ENCODE measurements at regions not wholly inside any gene's neighbourhood (a gene's known extent, or its start where the extent isn't known, plus 50 kb on each side); places are given as distances from the start of the nearest gene placed in this dataset.

DNA sequence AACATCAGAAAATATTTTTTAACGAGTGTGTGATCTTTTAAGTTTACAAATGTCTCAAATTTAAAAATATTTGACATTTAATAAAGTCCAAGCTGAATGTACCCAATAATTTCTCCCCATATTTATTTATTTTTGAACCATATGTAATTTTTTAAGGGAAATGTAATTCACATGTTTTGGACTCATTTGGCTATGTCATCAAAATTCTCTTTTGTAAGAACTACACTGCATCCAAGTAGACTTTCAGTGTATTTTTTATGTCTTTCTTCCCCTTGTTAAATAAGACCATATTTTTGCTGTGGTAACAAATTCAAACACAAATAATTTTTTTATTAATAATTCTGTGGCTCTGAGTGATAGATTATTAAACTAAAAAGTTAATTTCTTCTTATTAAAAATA, 365.2 kb downstream of the CD109 start:
- no peaks in the 10 kb centered on the region for H3K36me3 ChIP-seq (ENCODE audit: insufficient read depth, low read length)
- no peaks in the 10 kb centered on the region for H3F3A ChIP-seq (ENCODE audit: insufficient read depth, low read length, poor library complexity, severe bottlenecking)
- no peaks in the 10 kb centered on the region for H4K20me1 ChIP-seq (ENCODE audit: insufficient read depth)
- TF ChIP-seq, protein P1, sequence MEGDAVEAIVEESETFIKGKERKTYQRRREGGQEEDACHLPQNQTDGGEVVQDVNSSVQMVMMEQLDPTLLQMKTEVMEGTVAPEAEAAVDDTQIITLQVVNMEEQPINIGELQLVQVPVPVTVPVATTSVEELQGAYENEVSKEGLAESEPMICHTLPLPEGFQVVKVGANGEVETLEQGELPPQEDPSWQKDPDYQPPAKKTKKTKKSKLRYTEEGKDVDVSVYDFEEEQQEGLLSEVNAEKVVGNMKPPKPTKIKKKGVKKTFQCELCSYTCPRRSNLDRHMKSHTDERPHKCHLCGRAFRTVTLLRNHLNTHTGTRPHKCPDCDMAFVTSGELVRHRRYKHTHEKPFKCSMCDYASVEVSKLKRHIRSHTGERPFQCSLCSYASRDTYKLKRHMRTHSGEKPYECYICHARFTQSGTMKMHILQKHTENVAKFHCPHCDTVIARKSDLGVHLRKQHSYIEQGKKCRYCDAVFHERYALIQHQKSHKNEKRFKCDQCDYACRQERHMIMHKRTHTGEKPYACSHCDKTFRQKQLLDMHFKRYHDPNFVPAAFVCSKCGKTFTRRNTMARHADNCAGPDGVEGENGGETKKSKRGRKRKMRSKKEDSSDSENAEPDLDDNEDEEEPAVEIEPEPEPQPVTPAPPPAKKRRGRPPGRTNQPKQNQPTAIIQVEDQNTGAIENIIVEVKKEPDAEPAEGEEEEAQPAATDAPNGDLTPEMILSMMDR (IDR thresholded peaks at IDR 0.05; ENCODE audit: poor library complexity, severe bottlenecking), result no peak
- TF ChIP-seq REST (IDR thresholded peaks at IDR 0.05; ENCODE audit: borderline replicate concordance) (no peak), POLR2AphosphoS5 (IDR thresholded peaks at IDR 0.05) (no peak), TAF1 (IDR thresholded peaks at IDR 0.05; ENCODE audit: low read depth) (no peak), MXI1 (conservative IDR thresholded peaks at IDR 0.05; ENCODE audit: poor library complexity, severe bottlenecking) (no peak), RAD21 (conservative IDR thresholded peaks at IDR 0.05) (no peak), EP300 (conservative IDR thresholded peaks at IDR 0.05; ENCODE audit: poor library complexity, severe bottlenecking) (no peak), SMC3 (conservative IDR thresholded peaks at IDR 0.05; ENCODE audit: poor library complexity) (no peak), EZH2 (IDR thresholded peaks at IDR 0.05; ENCODE audit: borderline replicate concordance, insufficient read depth, low read length, poor library complexity, severe bottlenecking) (no peak)
- no peaks in the 10 kb centered on the region for H3K79me2 ChIP-seq (replicated peaks; ENCODE audit: insufficient read depth, low read length)
- no peaks in the 10 kb centered on the region for H3K9me3 ChIP-seq (ENCODE audit: low read length)
- no peaks in the 10 kb centered on the region for H3K27me3 ChIP-seq (ENCODE audit: insufficient read depth, low read depth, low read length)
- H3K4me2 ChIP-seq (ENCODE audit: low read length), result no peak overlapping the region
- no peak overlapping the region for H3K27ac ChIP-seq (ENCODE audit: low read length)
- no peak overlapping the region for H3K4me3 ChIP-seq (ENCODE audit: low read length)
- H2AFZ ChIP-seq (ENCODE audit: low read depth, low read length), result no peak overlapping the region
- no peak overlapping the region for H3K9ac ChIP-seq (ENCODE audit: low read length)
- H3K9me2 ChIP-seq (ENCODE audit: insufficient read depth, low read length), result no peaks in the 10 kb centered on the region

- Histone ChIP-seq H3K9ac (ENCODE audit: low read length) (no peak overlapping the region), H3K79me2 (replicated peaks; ENCODE audit: insufficient read depth, low read length) (no peaks in the 10 kb centered on the region)
These were observed 364.4 kb downstream of the CD109 start for GRCh38 chr6:74060354-74060753.

More at GRCh38 chr6:74060354-74060753, 364.4 kb downstream of the CD109 start:
- no peaks in the 10 kb centered on the region for H3K9me3 ChIP-seq (ENCODE audit: low read length)
- H3K4me3 ChIP-seq (ENCODE audit: low read length), result no peak overlapping the region
- no peak overlapping the region for H2AFZ ChIP-seq (ENCODE audit: low read depth, low read length)
- H3K27me3 ChIP-seq (ENCODE audit: insufficient read depth, low read depth, low read length), result no peaks in the 10 kb centered on the region
- no peaks in the 10 kb centered on the region for H3F3A ChIP-seq (ENCODE audit: insufficient read depth, low read length, poor library complexity, severe bottlenecking)
- H3K27ac ChIP-seq (ENCODE audit: low read length), result no peak overlapping the region
- H3K9me2 ChIP-seq (ENCODE audit: insufficient read depth, low read length), result no peaks in the 10 kb centered on the region
- TF ChIP-seq REST (IDR thresholded peaks at IDR 0.05; ENCODE audit: borderline replicate concordance) (no peak), RAD21 (conservative IDR thresholded peaks at IDR 0.05) (no peak), POLR2AphosphoS5 (IDR thresholded peaks at IDR 0.05) (no peak), EZH2 (IDR thresholded peaks at IDR 0.05; ENCODE audit: borderline replicate concordance, insufficient read depth, low read length, poor library complexity, severe bottlenecking) (no peak), MXI1 (conservative IDR thresholded peaks at IDR 0.05; ENCODE audit: poor library complexity, severe bottlenecking) (no peak), TAF1 (IDR thresholded peaks at IDR 0.05; ENCODE audit: low read depth) (no peak), EP300 (conservative IDR thresholded peaks at IDR 0.05; ENCODE audit: poor library complexity, severe bottlenecking) (no peak), SMC3 (conservative IDR thresholded peaks at IDR 0.05; ENCODE audit: poor library complexity) (no peak)
- TF ChIP-seq, protein P1 (IDR thresholded peaks at IDR 0.05; ENCODE audit: poor library complexity, severe bottlenecking), result no peak
- no peaks in the 10 kb centered on the region for H4K20me1 ChIP-seq (ENCODE audit: insufficient read depth)
- H3K4me2 ChIP-seq (ENCODE audit: low read length), result no peak overlapping the region
- H3K36me3 ChIP-seq (ENCODE audit: insufficient read depth, low read length), result no peaks in the 10 kb centered on the region

All from neural cell (in vitro differentiated cells).